Sigmoid colon (tissue), 6 donors: ENCODE measurements at regions not wholly inside any gene's neighbourhood (a gene's known extent, or its start where the extent isn't known, plus 50 kb on each side); places are given as distances from the start of the nearest gene placed in this dataset.

Experiments
- DNase-seq: peaks from one replicate; pipeline ENCODE4 v3.0.0-alpha.2; 2019
- H3K27ac ChIP-seq, 4 donors: fragments of 200-600 bp; sonication (generic); one replicate each; pipeline ENCODE4 v1.5.1; 2016 to 2019; ENCODE audit warnings: mild to moderate bottlenecking in 1 of 4
- H3K27me3 ChIP-seq, 3 donors: fragments of 200-600 bp; sonication (generic); one replicate each; pipeline ENCODE4 v1.5.1; 2019; ENCODE audit warnings: mild to moderate bottlenecking in 1 of 3
- H3K36me3 ChIP-seq, 4 donors: fragments of 200-600 bp; sonication (generic); one replicate each; pipeline ENCODE4 v1.5.1; 2016 to 2019
- H3K4me1 ChIP-seq, 4 donors: fragments of 200-600 bp; sonication (generic); one replicate each; pipeline ENCODE4 v1.5.1; 2017 to 2019
- H3K4me3 ChIP-seq, 4 donors: fragments of 200-600 bp; sonication (generic); one replicate each; pipeline ENCODE4 v1.5.1; 2017 to 2019; ENCODE audit warnings: mild to moderate bottlenecking in 2 of 4, moderate library complexity in 1 of 4
- H3K9me3 ChIP-seq, 4 donors: fragments of 200-600 bp in 3 of 4; sonication (generic) in 3 of 4; one replicate each; pipeline versions ENCODE4 v1.5.1 to v1.6.1; 2013 to 2019
- CTCF ChIP-seq, 4 experiments: fragments of 450-650 bp in 3 of 4; fragments of 200-600 bp in 1 of 4; IDR thresholded peaks; one replicate each; pipeline ENCODE4 v1.5.1; 2016 to 2019; ENCODE audit warnings: antibody characterized with exemption in 4 of 4, mild to moderate bottlenecking in 3 of 4, moderate library complexity in 2 of 4
- EP300 ChIP-seq, 4 donors: sonication (generic); formaldehyde crosslinking; IDR thresholded peaks; one replicate each; pipeline ENCODE4 v1.6.1; 2017; ENCODE audit warnings: antibody characterized with exemption in 4 of 4
- POLR2A ChIP-seq, 2 donors: fragments of 450-650 bp; IDR thresholded peaks; one replicate each; pipeline ENCODE4 v1.6.1; 2016; ENCODE audit warnings: antibody characterized with exemption in 2 of 2, mild to moderate bottlenecking in 2 of 2, moderate library complexity in 2 of 2
- POLR2AphosphoS5 ChIP-seq, 4 donors: sonication (generic); formaldehyde crosslinking; IDR thresholded peaks; one replicate each; pipeline ENCODE4 v1.6.1; 2017; ENCODE audit warnings: antibody characterized with exemption in 4 of 4
- WGBS, 2 donors: extraction: QIAGEN DNeasy Blood & Tissue Kit; methylation state at CpG; one replicate each; pipeline ENCODE4 v1.1.7; 2013; 5-methylcytosine and 5-hydroxymethylcytosine counted together
- intact Hi-C: fragments of 100-400 bp; cut with DNase I; formaldehyde crosslinking; loops from one replicate; pipeline ENCODE4 v1.15.1; 2023
- donor health status: healthy with polysubstance abuse.
- donor health status: healthy.

GRCh38 chr18:44588508-44588907 lies 92.2 kb upstream of the SETBP1 start:
- no peaks in the 10 kb centered on the region for H3K36me3 ChIP-seq
- peak overlapping the region; percentile 65 to 77 (median 74) for H3K27ac ChIP-seq
- no peak for DNase-seq
- H3K27me3 ChIP-seq = no peaks in the 10 kb centered on the region
- intact Hi-C loops = no loop called here
- H3K4me1 ChIP-seq = peaks cover 0 to 63% (median 51%) of the 10 kb centered on the region in 4 donors
- TF ChIP-seq POLR2AphosphoS5 (IDR thresholded peaks at IDR 0.05) (no peak), EP300 (IDR thresholded peaks at IDR 0.05) (no peak), POLR2A (IDR thresholded peaks at IDR 0.05) (no peak)
- no peak overlapping the region for H3K4me3 ChIP-seq
- WGBS, 2 donors = 68 to 77% methylated on average over 2 of the region's 2 CpGs
- no peaks in the 10 kb centered on the region for H3K9me3 ChIP-seq

GRCh38 chr18:44589693-44590355 lies 90.9 kb upstream of the SETBP1 start:
- TF ChIP-seq POLR2AphosphoS5 (IDR thresholded peaks at IDR 0.05) (peak; percentile 10 to 81 (median 74)), CTCF (IDR thresholded peaks at IDR 0.05) (no peak)
- Histone ChIP-seq H3K9me3 (no peaks in the 10 kb centered on the region), H3K4me1 (peaks cover 0 to 76% (median 57%) of the 10 kb centered on the region in 4 donors), H3K36me3 (no peaks in the 10 kb centered on the region), H3K4me3 (no peak overlapping the region), H3K27me3 (no peaks in the 10 kb centered on the region), H3K27ac (peak overlapping the region; percentile 65 to 77 (median 74))
- intact Hi-C loops = loop anchor here (5.0 kb wide), 1 partner anchor 87 kb away; no protein-coding TSS in a partner anchor
- WGBS, 2 donors = 88 to 91% methylated on average over 3 of the region's 3 CpGs
- no peak for DNase-seq

DNA sequence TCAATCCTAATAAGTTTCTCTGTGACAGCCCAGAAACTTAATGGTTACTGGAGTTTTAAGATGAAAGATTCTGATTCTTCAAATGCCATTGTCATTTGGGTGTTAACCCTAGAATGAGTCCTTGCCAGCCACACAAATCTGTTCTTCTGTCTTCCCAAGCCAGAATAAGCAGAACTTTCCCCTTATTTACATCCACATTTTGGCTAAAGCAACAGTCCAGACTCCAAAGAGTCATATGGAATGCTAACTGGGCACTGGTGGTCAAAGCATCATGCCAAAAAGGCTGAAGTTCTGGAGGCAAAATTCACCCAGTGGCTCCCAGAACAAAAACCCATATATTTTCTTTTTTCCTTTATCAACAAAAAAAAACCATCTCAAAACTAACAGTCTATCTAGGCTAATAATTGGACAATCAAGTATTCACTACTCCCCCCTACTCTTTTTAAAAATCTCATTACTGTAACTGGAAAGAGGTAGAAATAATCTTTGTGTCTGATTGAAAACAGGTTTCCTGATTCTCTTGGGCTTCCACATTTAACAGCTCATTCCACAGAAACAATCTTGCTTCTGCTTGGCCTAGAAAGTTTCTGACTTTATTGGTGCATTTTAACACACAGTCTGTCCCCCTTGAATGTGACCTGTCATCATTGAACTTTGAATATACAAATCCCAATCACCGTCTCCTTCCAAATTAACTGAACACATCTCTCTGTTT lies 89.6 kb upstream of the SETBP1 start:
- Histone ChIP-seq H3K4me1 (peaks cover 0 to 85% (median 66%) of the 10 kb centered on the region in 4 donors), H3K36me3 (no peaks in the 10 kb centered on the region), H3K9me3 (no peaks in the 10 kb centered on the region), H3K27me3 (no peaks in the 10 kb centered on the region), H3K4me3 (no peak overlapping the region), H3K27ac (peak overlapping the region; percentile 65 to 77 (median 74))
- WGBS, 2 donors = 87% methylated on average over 1 of the region's 1 CpG
- intact Hi-C loops = loop anchor here (5.0 kb wide), 1 partner anchor 86 kb away; no protein-coding TSS in a partner anchor
- DNase-seq = no peak
- TF ChIP-seq CTCF (IDR thresholded peaks at IDR 0.05) (no peak), EP300 (IDR thresholded peaks at IDR 0.05) (no peak), POLR2AphosphoS5 (IDR thresholded peaks at IDR 0.05) (no peak), POLR2A (IDR thresholded peaks at IDR 0.05) (no peak)

DNA sequence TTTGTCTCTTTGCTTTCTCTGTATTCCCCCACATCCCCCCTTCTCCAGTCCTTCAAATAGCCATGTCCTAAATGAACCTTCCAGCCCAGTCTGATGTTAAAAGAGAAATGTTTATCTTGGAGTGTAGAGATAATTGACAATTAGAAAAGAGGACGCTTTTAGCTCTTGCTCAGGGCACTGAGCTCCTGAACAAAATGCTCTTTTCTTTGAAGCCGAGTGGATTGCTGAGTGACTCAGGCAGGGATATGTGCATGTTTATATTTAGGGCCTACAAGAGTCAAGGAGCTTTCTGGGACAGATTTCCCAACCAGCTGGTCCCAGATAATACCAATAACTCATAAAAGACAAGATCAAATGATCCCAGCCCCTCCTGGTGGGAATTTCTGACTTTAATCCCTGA lies 88.0 kb upstream of the SETBP1 start:
- Histone ChIP-seq H3K36me3 (no peaks in the 10 kb centered on the region), H3K9me3 (no peaks in the 10 kb centered on the region), H3K4me3 (no peak overlapping the region), H3K4me1 (peaks cover 0 to 79% (median 62%) of the 10 kb centered on the region in 4 donors), H3K27me3 (no peaks in the 10 kb centered on the region), H3K27ac (peak overlapping the region; percentile 70 to 77 (median 74))
- TF ChIP-seq EP300 (IDR thresholded peaks at IDR 0.05) (no peak), POLR2AphosphoS5 (IDR thresholded peaks at IDR 0.05) (peak in 2 of 4 donors; percentile 24 to 35)
- 82 to 84% methylated on average over 2 of the region's 2 CpGs for WGBS, 2 donors
- intact Hi-C loops = loop anchor here (5.0 kb wide), 1 partner anchor 85 kb away; no protein-coding TSS in a partner anchor
- no peak for DNase-seq

DNA sequence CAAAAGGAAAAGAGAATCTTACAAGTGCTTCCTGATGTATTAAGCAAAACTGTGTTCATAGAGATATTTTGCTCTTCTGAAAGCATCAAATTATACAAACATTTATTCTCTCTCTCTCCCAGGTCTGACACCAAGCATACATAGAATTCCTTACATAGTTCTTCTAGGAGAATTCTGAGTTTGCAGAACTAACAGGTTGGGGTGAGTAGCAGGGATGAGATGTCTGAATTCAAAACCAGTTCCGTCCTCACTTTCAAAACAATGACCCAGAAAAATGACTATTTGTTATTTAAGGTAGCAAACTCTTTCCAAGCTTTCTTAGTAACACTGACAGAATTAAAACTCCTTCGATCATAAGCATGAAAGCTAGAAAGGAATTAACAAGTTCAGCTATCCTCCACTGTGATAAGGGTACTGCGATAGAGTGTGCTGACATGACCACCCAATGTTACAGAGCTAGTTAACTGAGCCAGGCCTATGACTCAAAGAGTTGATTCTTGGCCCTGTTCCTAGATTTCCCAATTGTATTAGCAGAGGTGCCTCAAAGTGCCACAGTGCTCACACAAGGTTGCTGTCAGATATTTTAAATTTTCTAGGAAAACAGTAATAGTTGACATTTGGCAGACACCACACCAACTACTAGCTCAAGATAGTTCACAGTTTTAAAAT lies 85.8 kb upstream of the SETBP1 start:
- H3K9me3 ChIP-seq = no peaks in the 10 kb centered on the region
- no peak for DNase-seq
- TF ChIP-seq CTCF (IDR thresholded peaks at IDR 0.05) (no peak), POLR2AphosphoS5 (IDR thresholded peaks at IDR 0.05) (no peak), POLR2A (IDR thresholded peaks at IDR 0.05) (no peak), EP300 (IDR thresholded peaks at IDR 0.05) (no peak)
- H3K27ac ChIP-seq = peak overlapping the region in 3 of 4 donors; percentile 36 to 70 (median 43)
- peaks cover 0 to 67% (median 45%) of the 10 kb centered on the region in 4 donors for H3K4me1 ChIP-seq
- H3K4me3 ChIP-seq = no peak overlapping the region
- H3K36me3 ChIP-seq = no peaks in the 10 kb centered on the region
- intact Hi-C loops = loop anchor here (5.0 kb wide), 1 partner anchor 82 kb away; no protein-coding TSS in a partner anchor
- no peaks in the 10 kb centered on the region for H3K27me3 ChIP-seq
- 82 to 88% methylated on average over 3 of the region's 3 CpGs for WGBS, 2 donors
